ENCODE measurements at regions not wholly inside any gene's neighbourhood (a gene's known extent, or its start where the extent isn't known, plus 50 kb on each side); places are given as distances from the start of the nearest gene placed in this dataset.

DNA sequence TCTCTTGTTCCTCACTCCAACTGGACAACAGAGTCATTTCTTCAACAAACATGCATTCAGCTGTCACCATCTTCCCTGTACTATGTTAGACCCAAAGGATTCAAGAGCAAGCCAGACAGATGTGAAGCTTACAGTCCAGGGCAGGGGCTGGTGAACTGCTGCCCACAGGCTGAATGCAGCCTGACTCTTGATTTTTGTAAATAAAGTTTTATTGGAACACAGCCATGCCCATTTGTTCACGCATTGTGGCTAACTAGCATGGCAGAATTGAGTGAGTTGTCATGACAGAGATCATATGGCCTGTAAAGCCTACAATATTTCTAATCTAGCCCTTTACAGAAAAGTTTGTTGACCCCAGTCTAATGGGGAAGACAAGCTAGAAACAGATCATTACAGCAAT, 208.7 kb downstream of the EMX2 start:
- TF ChIP-seq, protein P1, sequence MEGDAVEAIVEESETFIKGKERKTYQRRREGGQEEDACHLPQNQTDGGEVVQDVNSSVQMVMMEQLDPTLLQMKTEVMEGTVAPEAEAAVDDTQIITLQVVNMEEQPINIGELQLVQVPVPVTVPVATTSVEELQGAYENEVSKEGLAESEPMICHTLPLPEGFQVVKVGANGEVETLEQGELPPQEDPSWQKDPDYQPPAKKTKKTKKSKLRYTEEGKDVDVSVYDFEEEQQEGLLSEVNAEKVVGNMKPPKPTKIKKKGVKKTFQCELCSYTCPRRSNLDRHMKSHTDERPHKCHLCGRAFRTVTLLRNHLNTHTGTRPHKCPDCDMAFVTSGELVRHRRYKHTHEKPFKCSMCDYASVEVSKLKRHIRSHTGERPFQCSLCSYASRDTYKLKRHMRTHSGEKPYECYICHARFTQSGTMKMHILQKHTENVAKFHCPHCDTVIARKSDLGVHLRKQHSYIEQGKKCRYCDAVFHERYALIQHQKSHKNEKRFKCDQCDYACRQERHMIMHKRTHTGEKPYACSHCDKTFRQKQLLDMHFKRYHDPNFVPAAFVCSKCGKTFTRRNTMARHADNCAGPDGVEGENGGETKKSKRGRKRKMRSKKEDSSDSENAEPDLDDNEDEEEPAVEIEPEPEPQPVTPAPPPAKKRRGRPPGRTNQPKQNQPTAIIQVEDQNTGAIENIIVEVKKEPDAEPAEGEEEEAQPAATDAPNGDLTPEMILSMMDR (IDR thresholded peaks at IDR 0.05; ENCODE audit: extremely low read depth, insufficient read depth, missing control alignments), result no peak
- no peak for DNase-seq (ENCODE audit: low spot score)
- in situ Hi-C loops (cut with MboI; ENCODE audit: low pct_unique_long_range_greater_than_20kb, low sequenced_read_pairs, unreplicated experiment), result no loop called here

DNA sequence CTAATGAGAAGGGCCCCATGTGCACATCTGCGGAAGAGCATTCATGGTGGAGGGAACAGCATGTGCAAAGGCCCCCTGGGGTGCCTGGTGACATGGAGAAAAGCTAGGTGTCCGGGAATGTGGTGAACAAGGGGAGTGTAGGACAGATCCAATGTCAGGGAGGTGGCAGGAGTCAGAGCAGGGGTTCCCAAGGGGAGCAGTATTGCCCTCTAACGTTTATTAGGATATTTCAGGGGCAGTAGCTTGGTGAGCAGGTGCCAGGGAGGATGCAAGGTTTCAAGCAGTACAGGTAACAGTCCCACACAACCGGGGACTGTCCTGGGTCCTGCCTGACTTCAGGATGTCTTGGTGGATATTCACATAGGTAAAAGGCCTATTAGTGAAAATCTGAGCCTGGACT, 209.6 kb downstream of the EMX2 start:
- in situ Hi-C loops (cut with MboI; ENCODE audit: low pct_unique_long_range_greater_than_20kb, low sequenced_read_pairs, unreplicated experiment), result no loop called here
- TF ChIP-seq, protein P1 (IDR thresholded peaks at IDR 0.05; ENCODE audit: extremely low read depth, insufficient read depth, missing control alignments), result no peak
- DNase-seq (ENCODE audit: low spot score), result no peak

DNA sequence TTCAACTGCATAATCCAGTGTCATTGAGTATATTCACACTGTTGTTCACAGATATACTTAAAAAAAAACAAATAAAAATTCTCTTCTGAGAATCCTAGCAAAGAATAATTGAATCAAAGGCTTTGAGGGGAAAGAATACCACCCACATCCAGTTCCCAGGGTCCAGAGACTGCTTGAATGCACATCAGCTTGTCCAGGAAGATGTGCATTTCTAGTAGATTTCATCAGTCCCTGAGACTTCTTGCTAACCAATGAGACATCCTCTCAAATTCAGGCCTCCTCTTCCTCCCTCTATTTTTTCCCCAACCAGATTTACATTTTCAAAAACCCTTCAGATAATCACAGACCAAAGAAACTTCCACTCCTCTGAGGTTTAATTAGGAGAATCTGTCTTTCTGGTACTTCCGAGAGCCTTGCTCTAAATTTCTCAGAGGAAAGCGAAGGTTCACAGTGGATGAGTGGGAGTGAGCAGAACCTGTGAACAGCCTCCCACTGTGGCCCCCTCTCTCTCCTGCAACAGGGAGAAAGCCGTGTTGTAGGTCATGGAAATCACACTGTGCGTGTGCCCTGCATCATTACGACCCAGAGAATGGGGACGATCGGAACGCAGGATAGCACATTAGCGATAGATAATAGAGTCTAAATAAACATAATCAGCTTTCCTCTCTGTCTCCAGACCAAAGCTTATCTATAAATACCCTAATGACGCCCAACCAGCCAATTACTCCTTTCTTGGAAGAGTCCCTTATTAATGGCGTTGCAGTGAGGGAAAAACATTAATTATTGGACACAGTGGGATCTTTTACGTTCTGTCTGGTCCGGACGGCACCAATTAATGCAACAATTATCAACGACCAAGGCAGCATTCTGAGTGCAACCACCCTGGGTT, 212.5 kb downstream of the EMX2 start:
- no peak for DNase-seq (ENCODE audit: low spot score)
- TF ChIP-seq, protein P1 (IDR thresholded peaks at IDR 0.05; ENCODE audit: extremely low read depth, insufficient read depth, missing control alignments), result no peak
- in situ Hi-C loops (cut with MboI; ENCODE audit: low pct_unique_long_range_greater_than_20kb, low sequenced_read_pairs, unreplicated experiment), result no loop called here

DNA sequence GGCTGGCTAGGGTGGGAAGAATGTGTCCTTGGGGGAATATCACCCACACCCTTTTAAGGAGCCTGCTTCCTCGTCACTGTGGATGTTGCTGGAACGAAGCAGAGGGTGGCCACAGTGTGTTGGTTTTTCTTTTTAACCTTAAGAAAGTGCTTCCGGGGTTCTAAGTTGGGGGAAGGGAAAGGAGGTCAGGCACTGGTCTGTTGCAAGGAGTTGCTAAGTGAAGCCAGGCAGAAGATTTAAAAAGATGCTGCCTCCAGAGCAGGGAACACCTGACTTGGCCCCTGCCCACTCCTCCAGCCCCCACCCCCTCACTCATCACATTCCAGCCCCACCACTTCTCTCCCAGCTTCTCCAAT, 213.1 kb downstream of the EMX2 start:
- TF ChIP-seq, protein P1 (IDR thresholded peaks at IDR 0.05; ENCODE audit: extremely low read depth, insufficient read depth, missing control alignments), result no peak
- in situ Hi-C loops (cut with MboI; ENCODE audit: low pct_unique_long_range_greater_than_20kb, low sequenced_read_pairs, unreplicated experiment), result no loop called here
- DNase-seq (ENCODE audit: low spot score), result no peak

DNA sequence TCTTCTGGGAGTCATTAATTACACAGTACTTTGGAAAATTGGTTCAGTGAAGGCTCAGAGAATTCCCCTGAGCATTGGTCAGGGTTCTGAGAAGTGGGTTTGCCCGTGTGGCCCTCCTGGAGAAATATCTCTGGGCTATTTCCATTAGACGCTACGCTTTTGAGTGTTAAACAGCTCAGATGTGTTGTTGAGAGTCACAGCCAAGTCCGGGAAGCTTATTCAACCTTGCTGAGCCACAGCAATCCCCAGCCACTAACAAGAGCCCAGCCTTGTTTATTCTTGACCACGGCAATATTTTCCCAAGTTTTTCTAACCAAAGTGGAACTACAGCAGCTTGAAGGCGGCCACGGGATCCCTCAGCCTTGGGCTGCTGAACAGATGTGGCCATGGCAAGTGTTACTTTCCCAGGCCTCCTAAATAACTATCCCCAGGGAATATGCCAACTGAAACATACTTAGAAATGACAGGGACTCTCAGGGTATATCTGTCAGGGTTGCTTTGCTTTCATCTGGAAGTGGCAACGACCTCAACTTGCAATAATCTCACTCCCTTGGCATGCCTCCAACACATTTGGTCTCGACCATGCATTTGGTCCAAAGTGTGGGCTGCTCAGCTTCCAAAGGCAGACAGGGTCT, 214.7 kb downstream of the EMX2 start:
- in situ Hi-C loops (cut with MboI; ENCODE audit: low pct_unique_long_range_greater_than_20kb, low sequenced_read_pairs, unreplicated experiment), result no loop called here
- TF ChIP-seq, protein P1 (IDR thresholded peaks at IDR 0.05; ENCODE audit: extremely low read depth, insufficient read depth, missing control alignments), result no peak
- no peak for DNase-seq (ENCODE audit: low spot score)

DNA sequence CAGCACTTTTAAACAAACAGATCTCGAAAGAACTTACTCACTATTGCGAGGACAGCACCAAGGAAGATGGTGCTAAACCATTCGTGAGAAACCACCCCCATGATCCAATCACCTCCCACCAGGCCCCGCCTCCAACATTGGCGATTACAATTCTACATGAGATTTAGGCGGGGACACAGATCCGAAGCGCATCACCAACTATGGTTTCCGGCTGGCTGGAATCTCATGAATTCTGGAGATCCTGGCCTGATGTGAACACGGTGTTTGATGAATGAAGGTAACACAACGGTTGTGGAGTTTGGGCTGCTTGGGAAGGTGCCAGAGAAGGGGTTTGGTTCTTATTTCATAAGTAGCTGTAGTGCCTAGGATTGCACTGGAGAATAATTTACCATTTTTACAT, 216.7 kb downstream of the EMX2 start:
- in situ Hi-C loops (cut with MboI; ENCODE audit: low pct_unique_long_range_greater_than_20kb, low sequenced_read_pairs, unreplicated experiment), result no loop called here
- no peak for DNase-seq (ENCODE audit: low spot score)
- TF ChIP-seq, protein P1 (IDR thresholded peaks at IDR 0.05; ENCODE audit: extremely low read depth, insufficient read depth, missing control alignments), result no peak

Data from GM13977 (cell line).